ENCODE measurements at regions not wholly inside any gene's neighbourhood (a gene's known extent, or its start where the extent isn't known, plus 50 kb on each side); places are given as distances from the start of the nearest gene placed in this dataset.

DNA sequence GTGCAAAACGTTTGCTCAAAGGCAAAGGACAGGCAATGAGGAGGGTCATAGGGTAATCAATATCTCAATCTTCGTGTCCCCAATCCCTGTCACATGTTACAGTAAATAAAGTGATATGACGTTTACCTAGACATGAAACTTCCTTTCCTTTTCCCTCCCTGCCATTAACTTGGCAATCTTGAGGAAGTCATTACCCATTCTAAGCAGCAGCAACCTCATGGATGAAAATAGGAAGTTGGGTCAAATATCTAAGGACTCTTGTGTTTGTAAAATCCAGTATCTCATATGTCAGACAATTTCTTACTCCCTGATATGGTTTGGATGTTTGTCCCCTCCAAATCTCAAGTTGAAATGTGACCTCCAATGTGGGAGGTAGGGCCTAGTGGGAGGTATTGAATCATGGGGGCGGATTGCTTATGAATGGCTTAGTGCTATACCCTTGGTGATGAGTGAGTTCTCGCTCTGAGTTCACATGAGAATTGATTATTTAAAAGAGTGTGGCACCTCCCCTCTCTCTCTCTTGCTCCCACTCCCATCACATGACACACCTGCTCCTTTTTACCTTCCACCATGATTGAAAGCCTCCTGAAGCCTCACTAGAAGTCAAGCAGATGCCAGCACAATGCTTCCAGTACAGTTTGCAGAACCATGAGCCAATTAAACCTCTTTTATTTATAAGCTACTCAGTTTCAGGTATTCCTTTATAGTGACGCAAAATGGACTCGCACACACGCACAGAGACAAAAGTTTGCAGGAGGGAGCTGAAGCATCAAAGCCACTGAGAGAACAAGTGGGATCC, 545.9 kb upstream of the JARID2 start:
- DNase-seq (ENCODE audit: low spot score, unreplicated experiment) = no peak
- peaks cover 5% of the 10 kb centered on the region for H3K9me3 Mint-ChIP-seq (ENCODE audit: low read depth)
- H3K27me3 Mint-ChIP-seq = no peaks in the 10 kb centered on the region
- no peak for TF ChIP-seq CTCF (IDR thresholded peaks at IDR 0.05; ENCODE audit: unreplicated experiment)
- no peak overlapping the region for H3K4me3 Mint-ChIP-seq (ENCODE audit: low read depth)
- no peaks in the 10 kb centered on the region for H3K4me1 Mint-ChIP-seq (ENCODE audit: low read depth)
- H3K36me3 Mint-ChIP-seq (ENCODE audit: insufficient read depth) = no peaks in the 10 kb centered on the region
- H3K27ac Mint-ChIP-seq = no peak overlapping the region

DNA sequence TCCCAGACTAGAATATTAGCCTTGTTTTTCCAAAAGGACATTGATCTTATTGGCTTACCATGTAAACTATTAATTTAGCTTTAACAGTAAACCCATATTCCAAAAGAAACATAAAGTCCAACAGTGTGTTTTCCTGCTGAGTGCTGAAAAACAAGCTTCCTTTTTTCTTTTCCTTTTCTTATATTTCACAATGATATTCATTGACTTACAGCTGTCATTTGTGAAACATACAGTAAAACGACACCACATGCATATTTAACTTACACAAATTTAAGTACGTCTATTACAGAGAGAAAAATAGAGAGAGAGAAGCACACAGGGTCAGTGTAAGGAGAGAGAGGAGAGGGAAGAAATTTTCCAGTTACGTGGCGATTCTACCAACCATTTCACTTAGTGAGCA, 543.9 kb upstream of the JARID2 start:
- peaks cover 5% of the 10 kb centered on the region for H3K4me1 Mint-ChIP-seq (ENCODE audit: low read depth)
- no peak overlapping the region for H3K4me3 Mint-ChIP-seq (ENCODE audit: low read depth)
- DNase-seq (ENCODE audit: low spot score, unreplicated experiment) = no peak
- TF ChIP-seq CTCF (IDR thresholded peaks at IDR 0.05; ENCODE audit: unreplicated experiment) = no peak
- H3K27me3 Mint-ChIP-seq = no peaks in the 10 kb centered on the region
- H3K36me3 Mint-ChIP-seq (ENCODE audit: insufficient read depth) = no peaks in the 10 kb centered on the region
- H3K27ac Mint-ChIP-seq = no peak overlapping the region
- H3K9me3 Mint-ChIP-seq (ENCODE audit: low read depth) = peaks cover 5% of the 10 kb centered on the region

GRCh38 chr6:14702678-14703077, 543.2 kb upstream of the JARID2 start:
- Mint-ChIP-seq H3K4me3 (ENCODE audit: low read depth) (no peak overlapping the region), H3K36me3 (ENCODE audit: insufficient read depth) (no peaks in the 10 kb centered on the region), H3K4me1 (ENCODE audit: low read depth) (peaks cover 5% of the 10 kb centered on the region), H3K9me3 (ENCODE audit: low read depth) (peaks cover 5% of the 10 kb centered on the region), H3K27ac (no peak overlapping the region), H3K27me3 (no peaks in the 10 kb centered on the region)
- no peak for TF ChIP-seq CTCF (IDR thresholded peaks at IDR 0.05; ENCODE audit: unreplicated experiment)
- DNase-seq (ENCODE audit: low spot score, unreplicated experiment) = no peak

DNA sequence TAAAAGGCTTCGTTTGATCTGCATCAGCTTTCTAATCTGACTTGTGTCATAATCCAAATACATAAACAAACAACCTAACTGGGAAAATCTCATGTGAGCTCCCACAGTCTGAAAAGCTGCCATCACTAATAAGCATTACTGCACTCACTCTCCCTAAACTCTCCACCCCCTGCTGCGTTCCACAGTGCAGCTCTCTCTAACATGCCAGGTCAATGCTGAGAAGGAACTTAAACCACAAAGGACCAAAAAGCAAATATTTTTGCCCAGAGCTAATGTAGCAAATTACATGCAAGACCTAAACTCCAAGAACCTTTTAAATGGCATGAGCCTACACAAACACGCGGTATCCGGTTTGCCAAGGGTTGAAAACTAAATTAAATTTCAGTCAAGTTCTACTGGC, 542.3 kb upstream of the JARID2 start:
- DNase-seq (ENCODE audit: low spot score, unreplicated experiment) = no peak
- no peaks in the 10 kb centered on the region for H3K36me3 Mint-ChIP-seq (ENCODE audit: insufficient read depth)
- peaks cover 5% of the 10 kb centered on the region for H3K9me3 Mint-ChIP-seq (ENCODE audit: low read depth)
- H3K27ac Mint-ChIP-seq = no peak overlapping the region
- peaks cover 7% of the 10 kb centered on the region for H3K4me1 Mint-ChIP-seq (ENCODE audit: low read depth)
- no peaks in the 10 kb centered on the region for H3K27me3 Mint-ChIP-seq
- no peak overlapping the region for H3K4me3 Mint-ChIP-seq (ENCODE audit: low read depth)
- no peak for TF ChIP-seq CTCF (IDR thresholded peaks at IDR 0.05; ENCODE audit: unreplicated experiment)

DNA sequence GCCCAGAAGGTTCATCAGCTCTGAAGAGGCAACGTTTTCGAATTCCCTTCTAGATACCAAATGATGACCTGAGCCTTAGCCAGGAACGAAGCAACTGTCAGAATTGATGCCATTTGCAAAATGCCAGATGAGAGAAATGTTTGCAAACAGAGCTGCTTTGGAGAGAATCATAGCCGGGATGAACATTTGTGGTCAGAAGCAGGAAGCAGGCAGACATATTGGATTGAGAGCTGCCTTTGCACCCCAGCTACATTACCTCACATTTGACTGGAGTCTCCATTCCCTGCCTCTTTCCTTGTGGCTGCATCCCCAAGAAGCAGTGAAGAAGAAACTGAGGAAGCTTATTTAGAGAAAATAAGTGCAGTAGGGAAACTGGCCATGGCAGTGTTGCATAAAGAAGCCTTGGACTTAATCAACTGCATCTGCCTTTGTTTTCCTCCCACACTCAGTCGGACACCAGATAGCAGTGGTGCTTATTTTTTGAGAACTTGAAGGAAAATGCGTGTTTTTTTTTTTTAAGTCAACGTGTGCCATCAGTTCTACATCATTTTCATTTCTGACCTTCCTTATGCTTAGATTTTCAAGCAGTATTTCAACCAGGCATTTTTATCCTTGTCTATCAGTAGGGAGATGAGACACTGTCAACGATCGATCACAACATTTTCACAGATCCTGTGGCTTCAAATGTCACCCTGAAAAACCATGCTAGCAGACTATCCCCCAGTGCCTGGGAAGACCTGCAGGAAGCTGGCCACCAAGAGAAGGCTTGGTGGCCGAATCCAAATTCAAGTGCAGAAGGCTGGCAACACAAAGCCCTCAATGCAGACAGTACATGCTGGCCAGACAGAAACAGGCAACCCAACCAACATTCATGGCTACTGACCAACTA, 541.2 kb upstream of the JARID2 start:
- DNase-seq (ENCODE audit: low spot score, unreplicated experiment) = no peak
- no peak for TF ChIP-seq CTCF (IDR thresholded peaks at IDR 0.05; ENCODE audit: unreplicated experiment)
- Mint-ChIP-seq H3K4me1 (ENCODE audit: low read depth) (peaks cover 7% of the 10 kb centered on the region), H3K36me3 (ENCODE audit: insufficient read depth) (no peaks in the 10 kb centered on the region), H3K27me3 (no peaks in the 10 kb centered on the region), H3K9me3 (ENCODE audit: low read depth) (peaks cover 5% of the 10 kb centered on the region), H3K27ac (no peak overlapping the region), H3K4me3 (ENCODE audit: low read depth) (no peak overlapping the region)

Data from progenitor cell of endocrine pancreas (in vitro differentiated cells).